ENCODE measurements at regions not wholly inside any gene's neighbourhood (a gene's known extent, or its start where the extent isn't known, plus 50 kb on each side); places are given as distances from the start of the nearest gene placed in this dataset.
A peak's percentile ranks its signal among the peaks of the same experiment; 100 is the strongest.
"Not testable (repeated sequence)": the region's sequence is repeated elsewhere in the genome, so short reads cannot be mapped to it uniquely, and the experiment has no call there.

DNA sequence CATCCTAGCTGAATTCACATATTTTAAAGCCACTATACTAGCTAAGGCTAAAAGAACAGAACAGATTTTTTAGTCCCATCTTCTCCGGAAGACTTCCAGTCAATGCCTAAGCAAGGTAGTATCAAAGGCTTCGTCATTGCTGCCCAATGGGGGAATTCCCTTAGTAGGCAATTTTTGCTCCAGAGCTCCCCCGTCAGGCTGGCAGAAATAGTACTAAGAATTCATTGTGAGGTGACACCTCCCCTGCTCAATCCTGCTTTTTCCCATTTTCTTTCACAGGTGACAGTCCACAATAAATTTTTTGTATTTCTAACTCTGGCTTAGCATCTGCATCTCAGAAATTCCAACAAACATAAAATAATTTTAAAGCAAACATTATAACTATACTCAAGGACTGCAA, 52.8 kb upstream of the SRSF6 start:
- no peak for DNase-seq

GRCh38 chr20:43400882-43401281, 56.8 kb upstream of the SRSF6 start:
- not testable (repeated sequence) for DNase-seq

- DNase-seq, result no peak
These were observed 58.9 kb upstream of the SRSF6 start for GRCh38 chr20:43398676-43399324.

DNA sequence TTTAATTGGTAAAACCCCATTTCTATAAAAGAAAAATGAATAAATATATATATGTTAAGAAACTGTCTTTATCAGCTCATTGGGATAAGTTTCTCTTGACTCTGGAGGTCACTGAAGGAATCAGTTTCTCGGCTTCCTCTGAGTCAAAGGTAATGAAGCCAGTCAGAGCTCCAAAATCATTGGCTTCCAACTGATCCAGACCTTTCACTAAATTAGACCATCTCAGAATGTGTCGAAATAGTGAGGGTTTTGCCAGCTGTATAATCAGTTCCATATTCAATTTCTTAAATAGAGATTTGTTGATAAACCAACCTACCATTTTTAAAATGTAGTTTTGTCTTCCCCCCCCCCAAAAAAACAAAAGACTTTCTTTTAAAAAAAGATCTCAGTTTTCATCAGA, 60.5 kb upstream of the SRSF6 start:
- DNase-seq, result no peak

GRCh38 chr20:43393052-43393451, 64.6 kb upstream of the SRSF6 start:
- DNase-seq, result no peak

GRCh38 chr20:43392561-43392960, 65.1 kb upstream of the SRSF6 start:
- no peak for DNase-seq

GRCh38 chr20:43389839-43390626, 67.7 kb upstream of the SRSF6 start:
- DNase-seq, result no peak

GRCh38 chr20:43389211-43389610, 68.5 kb upstream of the SRSF6 start:
- DNase-seq, result peak; percentile 55

DNA sequence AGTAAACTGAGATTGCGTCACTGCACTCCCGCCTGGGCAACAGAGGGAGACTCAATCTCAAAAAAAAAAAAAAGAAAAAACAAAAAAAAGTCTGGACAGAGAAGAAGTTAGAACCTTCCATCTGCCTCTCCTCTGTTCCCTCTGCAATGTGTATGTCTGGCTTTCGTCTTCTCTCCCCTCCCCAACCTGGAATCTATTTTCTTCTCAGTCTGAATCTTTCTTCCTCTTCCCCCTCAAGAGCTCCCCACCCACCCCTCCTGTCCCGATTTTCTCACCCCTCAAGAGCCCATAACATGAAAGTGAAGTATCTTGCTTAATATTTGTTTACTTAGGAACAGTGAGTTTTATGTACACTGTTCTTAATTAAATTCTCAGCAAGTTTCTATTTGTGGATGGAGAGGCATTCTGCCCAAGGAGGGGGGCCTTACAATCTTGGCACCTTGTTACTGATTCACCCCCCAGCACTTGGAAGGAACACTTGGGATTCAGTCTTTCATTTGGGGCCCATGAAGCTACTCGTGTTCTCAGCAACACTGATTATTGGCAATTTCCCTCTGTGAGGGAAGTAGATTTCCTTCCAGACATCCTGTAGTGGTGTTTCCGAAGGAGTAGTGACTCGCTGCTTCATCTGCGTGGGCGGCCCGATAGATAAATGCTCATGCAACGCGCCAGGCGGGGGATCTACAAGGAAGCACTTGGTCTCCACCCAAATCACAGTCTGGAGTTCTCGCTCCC, 69.3 kb upstream of the SRSF6 start:
- DNase-seq, result peak; percentile 84

GRCh38 chr20:43387737-43388136, 70.0 kb upstream of the SRSF6 start:
- no peak for DNase-seq

- no peak for DNase-seq
These were observed 70.8 kb upstream of the SRSF6 start for GRCh38 chr20:43386878-43387277.

DNA sequence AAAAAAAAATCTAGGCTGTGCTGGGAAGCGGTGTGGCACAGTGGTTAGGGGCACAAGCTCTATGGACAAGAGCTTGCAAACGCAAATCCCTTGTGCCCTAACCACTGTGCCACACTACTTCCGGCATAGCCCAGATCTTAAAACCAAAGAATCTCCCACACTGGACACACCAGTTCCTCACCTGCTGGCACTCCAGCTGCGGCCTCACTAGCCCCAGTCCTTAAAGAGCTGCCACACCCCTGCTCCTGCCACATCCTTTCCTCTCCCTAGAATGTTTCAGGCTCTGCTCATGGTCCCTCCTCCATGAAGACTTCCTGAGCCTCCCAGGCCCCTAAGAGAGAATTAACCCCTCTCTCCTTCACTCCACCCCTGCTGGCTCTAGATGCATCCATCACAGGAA, 71.8 kb upstream of the SRSF6 start:
- no peak for DNase-seq

- no peak for DNase-seq
These were observed 73.4 kb upstream of the SRSF6 start for GRCh38 chr20:43384101-43384940.

GRCh38 chr20:43383026-43383795, 74.5 kb upstream of the SRSF6 start:
- DNase-seq, result no peak

GRCh38 chr20:43382135-43382534, 75.6 kb upstream of the SRSF6 start:
- not testable (repeated sequence) for DNase-seq

DNA sequence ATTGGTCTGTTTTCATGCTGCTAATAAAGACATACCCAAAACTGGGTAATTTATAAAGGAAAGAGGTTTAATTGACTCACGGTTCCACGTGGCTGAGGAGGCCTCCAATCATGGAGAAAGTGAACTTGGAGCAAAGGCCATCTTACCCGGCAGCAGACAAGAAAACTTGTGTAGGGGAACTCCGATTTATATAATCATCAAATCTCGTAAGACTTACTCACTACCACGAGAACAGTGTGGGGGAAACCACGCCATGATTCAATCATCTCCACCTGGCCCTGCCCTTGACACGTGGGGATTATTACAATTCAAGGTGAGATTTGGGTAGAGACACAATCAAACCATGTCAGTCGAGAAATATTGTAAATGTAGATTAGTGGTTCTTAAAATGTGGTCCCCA, 76.2 kb upstream of the SRSF6 start:
- DNase-seq, result not testable (repeated sequence)

GRCh38 chr20:43379239-43379917, 78.3 kb upstream of the SRSF6 start:
- no peak for DNase-seq

DNA sequence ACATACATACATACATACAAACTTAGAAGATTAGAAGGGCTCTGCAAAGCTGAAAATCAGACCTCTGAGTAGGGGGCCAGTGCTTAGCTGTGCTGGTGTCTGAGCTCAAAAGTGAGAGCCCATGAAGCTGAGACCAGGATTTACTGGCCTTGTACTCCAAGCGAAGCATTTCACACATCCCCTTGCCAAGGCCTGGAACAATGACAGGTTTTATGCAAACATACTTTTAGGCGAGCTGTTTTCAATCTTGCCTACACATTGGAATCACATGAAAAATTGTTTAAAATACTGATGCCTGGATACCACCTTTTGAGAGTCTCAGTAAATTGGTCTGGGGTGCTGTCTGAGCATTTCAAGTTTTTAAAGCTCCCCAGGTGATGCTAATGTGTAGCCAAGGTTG, 80.9 kb upstream of the SRSF6 start:
- peak; percentile 25 for DNase-seq

DNA sequence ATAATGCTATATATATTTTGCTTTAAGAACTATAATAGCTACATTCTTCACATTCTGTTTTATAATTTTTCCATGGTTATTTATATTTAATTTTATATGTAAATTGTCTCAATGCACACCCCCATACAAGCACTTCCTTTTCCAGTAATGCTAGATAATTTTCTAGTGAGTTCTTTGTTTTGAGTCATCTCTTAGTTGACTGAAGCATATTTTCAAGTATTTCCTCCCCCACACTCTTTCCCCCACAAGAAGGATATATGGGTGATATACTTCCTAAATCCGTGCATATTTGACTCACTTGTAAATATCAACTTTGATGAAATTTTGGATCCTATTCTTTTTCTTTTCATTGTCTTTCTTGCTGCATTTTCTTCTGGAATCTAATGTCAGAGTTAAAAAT, 82.1 kb upstream of the SRSF6 start:
- no peak for DNase-seq

- DNase-seq, result peak; percentile 53
These were observed 85.6 kb upstream of the SRSF6 start for GRCh38 chr20:43372051-43372450.

- DNase-seq, result no peak
These were observed 92.0 kb upstream of the SRSF6 start for GRCh38 chr20:43365691-43366090.
